ENCODE measurements at regions not wholly inside any gene's neighbourhood (a gene's known extent, or its start where the extent isn't known, plus 50 kb on each side); places are given as distances from the start of the nearest gene placed in this dataset.

GRCh38 chr2:14988600-14988999, 356.1 kb downstream of the LRATD1 start:
- Mint-ChIP-seq H3K36me3 (ENCODE audit: low read depth, unreplicated experiment) (no peaks in the 10 kb centered on the region), H3K4me3 (ENCODE audit: unreplicated experiment) (no peak overlapping the region), H3K9me3 (ENCODE audit: unreplicated experiment) (no peaks in the 10 kb centered on the region), H3K4me1 (ENCODE audit: low read depth, unreplicated experiment) (no peaks in the 10 kb centered on the region), H3K27ac (ENCODE audit: unreplicated experiment) (no peak overlapping the region), H3K27me3 (ENCODE audit: low read depth, unreplicated experiment) (no peaks in the 10 kb centered on the region)
- Histone ChIP-seq H3K4me2 (ENCODE audit: low read length) (no peak overlapping the region), H2AFZ (ENCODE audit: low read depth, low read length) (no peak overlapping the region), H3K27me3 (ENCODE audit: insufficient read depth, low read length) (no peaks in the 10 kb centered on the region), H3K9ac (ENCODE audit: low read length) (no peak overlapping the region), H3K9me3 (ENCODE audit: insufficient read depth, low read depth, low read length) (no peaks in the 10 kb centered on the region), H3K4me3 (ENCODE audit: insufficient read depth, low read depth, low read length) (no peak overlapping the region), H3K27ac (ENCODE audit: low read depth, low read length) (no peak overlapping the region), H3K36me3 (ENCODE audit: insufficient read depth, low read length) (no peaks in the 10 kb centered on the region), H4K20me1 (ENCODE audit: insufficient read depth, low read length) (no peaks in the 10 kb centered on the region), H3K4me1 (ENCODE audit: insufficient read depth, low read length) (no peaks in the 10 kb centered on the region), H3K79me2 (ENCODE audit: insufficient read depth, low read length) (no peaks in the 10 kb centered on the region)
- DNase-seq (ENCODE audit: low read depth) (no peak), FAIRE-seq (no peak)
- TF ChIP-seq EZH2 (IDR thresholded peaks at IDR 0.05; ENCODE audit: insufficient read depth, low read length) (no peak), CTCF (IDR thresholded peaks at IDR 0.05; ENCODE audit: insufficient read depth, low read depth, low read length) (no peak)

GRCh38 chr2:14991723-14992122, 359.2 kb downstream of the LRATD1 start:
- Histone ChIP-seq H4K20me1 (ENCODE audit: insufficient read depth, low read length) (no peaks in the 10 kb centered on the region), H2AFZ (ENCODE audit: low read depth, low read length) (no peak overlapping the region), H3K4me2 (ENCODE audit: low read length) (no peak overlapping the region), H3K27me3 (ENCODE audit: insufficient read depth, low read length) (no peaks in the 10 kb centered on the region), H3K36me3 (ENCODE audit: insufficient read depth, low read length) (no peaks in the 10 kb centered on the region), H3K4me3 (ENCODE audit: insufficient read depth, low read depth, low read length) (no peak overlapping the region), H3K79me2 (ENCODE audit: insufficient read depth, low read length) (no peaks in the 10 kb centered on the region), H3K9ac (ENCODE audit: low read length) (no peak overlapping the region), H3K4me1 (ENCODE audit: insufficient read depth, low read length) (no peaks in the 10 kb centered on the region), H3K27ac (ENCODE audit: low read depth, low read length) (no peak overlapping the region), H3K9me3 (ENCODE audit: insufficient read depth, low read depth, low read length) (no peaks in the 10 kb centered on the region)
- Mint-ChIP-seq H3K4me3 (ENCODE audit: unreplicated experiment) (no peak overlapping the region), H3K36me3 (ENCODE audit: low read depth, unreplicated experiment) (no peaks in the 10 kb centered on the region), H3K27me3 (ENCODE audit: low read depth, unreplicated experiment) (peaks cover 6% of the 10 kb centered on the region), H3K27ac (ENCODE audit: unreplicated experiment) (no peak overlapping the region), H3K4me1 (ENCODE audit: low read depth, unreplicated experiment) (no peaks in the 10 kb centered on the region), H3K9me3 (ENCODE audit: unreplicated experiment) (no peaks in the 10 kb centered on the region)
- DNase-seq (ENCODE audit: low read depth) (no peak), FAIRE-seq (no peak)
- TF ChIP-seq CTCF (IDR thresholded peaks at IDR 0.05; ENCODE audit: insufficient read depth, low read depth, low read length) (no peak), EZH2 (IDR thresholded peaks at IDR 0.05; ENCODE audit: insufficient read depth, low read length) (no peak)

GRCh38 chr2:14994721-14995120, 362.2 kb downstream of the LRATD1 start:
- H2AFZ ChIP-seq (ENCODE audit: low read depth, low read length) = no peak overlapping the region
- no peak for TF ChIP-seq CTCF (IDR thresholded peaks at IDR 0.05; ENCODE audit: insufficient read depth, low read depth, low read length)
- no peak for TF ChIP-seq EZH2 (IDR thresholded peaks at IDR 0.05; ENCODE audit: insufficient read depth, low read length)
- no peaks in the 10 kb centered on the region for H3K79me2 ChIP-seq (ENCODE audit: insufficient read depth, low read length)
- H3K36me3 ChIP-seq (ENCODE audit: insufficient read depth, low read length) = no peaks in the 10 kb centered on the region
- no peak overlapping the region for H3K4me3 Mint-ChIP-seq (ENCODE audit: unreplicated experiment)
- peaks cover 12% of the 10 kb centered on the region for H3K27me3 Mint-ChIP-seq (ENCODE audit: low read depth, unreplicated experiment)
- no peak overlapping the region for H3K27ac ChIP-seq (ENCODE audit: low read depth, low read length)
- no peak overlapping the region for H3K27ac Mint-ChIP-seq (ENCODE audit: unreplicated experiment)
- no peaks in the 10 kb centered on the region for H3K4me1 ChIP-seq (ENCODE audit: insufficient read depth, low read length)
- FAIRE-seq = no peak
- H3K27me3 ChIP-seq (ENCODE audit: insufficient read depth, low read length) = no peaks in the 10 kb centered on the region
- H3K4me1 Mint-ChIP-seq (ENCODE audit: low read depth, unreplicated experiment) = no peaks in the 10 kb centered on the region
- no peak overlapping the region for H3K9ac ChIP-seq (ENCODE audit: low read length)
- H3K9me3 Mint-ChIP-seq (ENCODE audit: unreplicated experiment) = no peaks in the 10 kb centered on the region
- no peaks in the 10 kb centered on the region for H3K36me3 Mint-ChIP-seq (ENCODE audit: low read depth, unreplicated experiment)
- no peaks in the 10 kb centered on the region for H4K20me1 ChIP-seq (ENCODE audit: insufficient read depth, low read length)
- no peak overlapping the region for H3K4me2 ChIP-seq (ENCODE audit: low read length)
- DNase-seq (ENCODE audit: low read depth) = no peak
- no peak overlapping the region for H3K4me3 ChIP-seq (ENCODE audit: insufficient read depth, low read depth, low read length)
- H3K9me3 ChIP-seq (ENCODE audit: insufficient read depth, low read depth, low read length) = no peaks in the 10 kb centered on the region
